Ishikawa (cell line): ENCODE measurements at regions not wholly inside any gene's neighbourhood (a gene's known extent, or its start where the extent isn't known, plus 50 kb on each side); places are given as distances from the start of the nearest gene placed in this dataset.

Source experiments
- EP300 ChIP-seq: IDR thresholded peaks from 2 replicates; pipeline ENCODE4 v1.6.1; 2012; ENCODE audit warnings: borderline replicate concordance
- RAD21 ChIP-seq: IDR thresholded peaks from 2 replicates; pipeline ENCODE4 v1.6.1; 2012; ENCODE audit warnings: low read depth
- REST ChIP-seq: IDR thresholded peaks from 2 replicates; pipeline ENCODE4 v1.6.1; 2012; ENCODE audit warnings: low read depth, mild to moderate bottlenecking
- TF ChIP-seq, protein P1 (sequence below): IDR thresholded peaks from 2 replicates; pipeline ENCODE4 v1.6.1; 2012

DNA sequence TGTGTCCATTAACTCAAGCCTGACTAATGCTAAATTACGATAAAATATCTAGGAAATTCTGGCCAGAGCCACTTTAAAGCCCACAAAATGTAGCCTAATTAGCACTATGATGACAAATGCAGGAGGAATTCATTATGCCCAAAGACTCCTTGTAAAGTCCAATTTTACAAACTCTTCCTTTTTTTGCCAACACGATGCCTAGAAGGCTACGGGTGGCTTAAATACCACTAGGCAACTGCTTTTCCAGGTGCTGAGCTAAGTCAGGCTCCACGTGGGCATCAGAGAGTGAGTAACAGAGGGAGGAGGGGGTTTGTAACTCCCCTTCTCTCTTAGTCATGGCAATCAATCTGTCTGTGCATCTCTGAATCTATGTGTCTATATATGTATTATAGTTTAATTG lies 172.4 kb upstream of the NTF3 start:
- TF ChIP-seq EP300 (no peak), REST (no peak), RAD21 (no peak)
- TF ChIP-seq, protein P1, sequence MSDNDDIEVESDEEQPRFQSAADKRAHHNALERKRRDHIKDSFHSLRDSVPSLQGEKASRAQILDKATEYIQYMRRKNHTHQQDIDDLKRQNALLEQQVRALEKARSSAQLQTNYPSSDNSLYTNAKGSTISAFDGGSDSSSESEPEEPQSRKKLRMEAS = no peak
